ENCODE measurements at regions not wholly inside any gene's neighbourhood (a gene's known extent, or its start where the extent isn't known, plus 50 kb on each side); places are given as distances from the start of the nearest gene placed in this dataset.

GRCh38 chr5:58185801-58186200, 274.1 kb downstream of the PLK2 start:
- no peak for DNase-seq
- no peaks in the 10 kb centered on the region for H3K9me3 ChIP-seq (ENCODE audit: control extremely low read depth in 1 of 5, control insufficient read depth in 4 of 5, insufficient read depth in 2 of 5, low read depth in 1 of 5, low read length in 4 of 5)
- ChIA-PET POLR2A (no interaction called here), CTCF (no interaction called here)
- 100% methylated on average over 1 of the region's 3 CpGs for WGBS (ENCODE audit: insufficient coverage)
- H3K27ac ChIP-seq (ENCODE audit: insufficient read depth in 1 of 2, low read depth in 1 of 2, low read length in 2 of 2, poor library complexity in 1 of 2, severe bottlenecking in 2 of 2): no peak overlapping the region
- peaks cover 0 to 2% (median 0%) of the 10 kb centered on the region in 4 experiments for H3K4me1 ChIP-seq (ENCODE audit: control extremely low read depth in 1 of 4, control insufficient read depth in 4 of 4, insufficient read depth in 4 of 4, low read length in 3 of 4)
- no peaks in the 10 kb centered on the region for H3K36me3 ChIP-seq (ENCODE audit: control insufficient read depth in 4 of 4, insufficient read depth in 4 of 4, low read length in 3 of 4)
- H3K27me3 ChIP-seq (replicated peaks in 2 of 5; ENCODE audit: control insufficient read depth in 4 of 5, insufficient read depth in 5 of 5, low read length in 4 of 5): no peaks in the 10 kb centered on the region
- no peak overlapping the region for H3K4me3 ChIP-seq (ENCODE audit: control insufficient read depth in 1 of 7, extremely low read depth in 1 of 7, insufficient read depth in 4 of 7, low read depth in 2 of 7, low read length in 6 of 7)

DNA sequence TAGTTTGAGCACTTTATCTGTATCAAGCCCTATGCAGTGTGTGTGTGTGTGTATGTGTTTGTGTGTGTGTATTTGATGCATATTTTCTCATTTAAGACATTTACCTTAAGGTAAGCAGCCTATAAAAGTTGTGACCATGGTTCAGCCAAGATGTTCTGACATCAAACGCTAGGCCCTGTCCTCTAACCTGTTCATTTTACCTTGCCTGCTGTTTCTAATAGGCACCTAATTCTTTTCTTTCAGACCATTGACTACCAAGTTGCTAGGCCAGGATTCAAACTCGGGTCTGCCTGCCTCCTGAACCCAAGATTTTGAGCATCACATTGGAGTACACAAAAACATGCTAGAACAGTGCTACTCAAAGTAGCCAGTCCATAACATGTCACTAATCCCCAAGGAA, 274.5 kb downstream of the PLK2 start:
- CTCF ChIA-PET: no interaction called here
- H3K27ac ChIP-seq (ENCODE audit: insufficient read depth in 1 of 2, low read depth in 1 of 2, low read length in 2 of 2, poor library complexity in 1 of 2, severe bottlenecking in 2 of 2): no peak overlapping the region
- POLR2A ChIA-PET: no interaction called here
- 100% methylated on average over 2 of the region's 2 CpGs for WGBS (ENCODE audit: insufficient coverage)
- no peaks in the 10 kb centered on the region for H3K27me3 ChIP-seq (replicated peaks in 2 of 5; ENCODE audit: control insufficient read depth in 4 of 5, insufficient read depth in 5 of 5, low read length in 4 of 5)
- DNase-seq: no peak
- H3K36me3 ChIP-seq (ENCODE audit: control insufficient read depth in 4 of 4, insufficient read depth in 4 of 4, low read length in 3 of 4): no peaks in the 10 kb centered on the region
- H3K4me3 ChIP-seq (ENCODE audit: control insufficient read depth in 1 of 7, extremely low read depth in 1 of 7, insufficient read depth in 4 of 7, low read depth in 2 of 7, low read length in 6 of 7): no peak overlapping the region
- H3K9me3 ChIP-seq (ENCODE audit: control extremely low read depth in 1 of 5, control insufficient read depth in 4 of 5, insufficient read depth in 2 of 5, low read depth in 1 of 5, low read length in 4 of 5): no peaks in the 10 kb centered on the region
- H3K4me1 ChIP-seq (ENCODE audit: control extremely low read depth in 1 of 4, control insufficient read depth in 4 of 4, insufficient read depth in 4 of 4, low read length in 3 of 4): peaks cover 0 to 2% (median 0%) of the 10 kb centered on the region in 4 experiments

DNA sequence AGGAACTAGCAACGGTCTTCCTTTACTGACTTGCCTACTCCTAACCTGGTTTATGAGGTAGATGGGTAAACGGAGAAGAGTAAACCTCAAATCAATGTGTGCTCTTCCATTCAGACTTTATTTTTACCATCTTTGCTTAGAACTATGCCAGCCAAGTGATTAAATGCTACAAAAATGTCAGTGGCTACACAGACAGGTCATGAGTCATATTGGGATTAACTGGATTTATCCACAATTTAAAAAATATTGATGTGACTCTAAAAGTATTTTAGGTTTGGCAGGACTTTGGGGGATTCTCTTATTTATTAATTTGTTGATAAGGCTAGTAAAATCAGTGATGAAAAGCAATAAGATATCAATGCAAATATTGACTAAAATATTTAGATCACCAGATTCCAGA, 275.0 kb downstream of the PLK2 start:
- DNase-seq: no peak
- peaks cover 0 to 2% (median 0%) of the 10 kb centered on the region in 4 experiments for H3K4me1 ChIP-seq (ENCODE audit: control extremely low read depth in 1 of 4, control insufficient read depth in 4 of 4, insufficient read depth in 4 of 4, low read length in 3 of 4)

DNA sequence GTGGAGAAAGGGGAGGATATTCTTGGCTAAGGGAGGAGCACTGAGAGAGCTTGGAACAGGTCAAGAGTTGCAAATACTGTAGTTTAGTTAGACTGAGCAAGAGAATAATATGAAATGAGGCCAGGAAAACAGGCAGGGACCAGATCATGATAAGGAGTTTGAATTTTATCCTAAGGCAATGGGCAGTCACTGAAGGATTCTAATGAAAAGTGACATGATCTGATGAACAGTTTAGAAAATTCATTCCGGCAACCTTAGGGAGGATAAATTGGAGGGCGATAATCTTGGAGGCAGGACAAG, 276.1 kb downstream of the PLK2 start:
- H3K4me1 ChIP-seq (ENCODE audit: control extremely low read depth in 1 of 4, control insufficient read depth in 4 of 4, insufficient read depth in 4 of 4, low read length in 3 of 4): peaks cover 0 to 2% (median 0%) of the 10 kb centered on the region in 4 experiments
- H3K9me3 ChIP-seq (ENCODE audit: control extremely low read depth in 1 of 5, control insufficient read depth in 4 of 5, insufficient read depth in 2 of 5, low read depth in 1 of 5, low read length in 4 of 5): no peaks in the 10 kb centered on the region
- no peaks in the 10 kb centered on the region for H3K27me3 ChIP-seq (replicated peaks in 2 of 5; ENCODE audit: control insufficient read depth in 4 of 5, insufficient read depth in 5 of 5, low read length in 4 of 5)
- POLR2A ChIA-PET: interaction anchor here (1.4 kb wide), 1 partner anchor 10 kb away, joined by 3 read pairs; no protein-coding TSS in a partner anchor
- no peak overlapping the region for H3K4me3 ChIP-seq (ENCODE audit: control insufficient read depth in 1 of 7, extremely low read depth in 1 of 7, insufficient read depth in 4 of 7, low read depth in 2 of 7, low read length in 6 of 7)
- CTCF ChIA-PET: interaction anchor here (0.6 kb wide), 1 partner anchor 12 kb away, joined by 3 read pairs; no protein-coding TSS in a partner anchor
- no peak overlapping the region for H3K27ac ChIP-seq (ENCODE audit: insufficient read depth in 1 of 2, low read depth in 1 of 2, low read length in 2 of 2, poor library complexity in 1 of 2, severe bottlenecking in 2 of 2)
- no peak for DNase-seq
- H3K36me3 ChIP-seq (ENCODE audit: control insufficient read depth in 4 of 4, insufficient read depth in 4 of 4, low read length in 3 of 4): no peaks in the 10 kb centered on the region
- WGBS (ENCODE audit: insufficient coverage): 100% methylated on average over 2 of the region's 2 CpGs

More for the DNA sequence above, 275.0 kb downstream of the PLK2 start:
- H3K4me3 ChIP-seq (ENCODE audit: control insufficient read depth in 1 of 7, extremely low read depth in 1 of 7, insufficient read depth in 4 of 7, low read depth in 2 of 7, low read length in 6 of 7): no peak overlapping the region
- whole genome bisulfite sequencing (ENCODE audit: insufficient coverage): no CpG with 5 or more reads among the region's 2 CpGs
- CTCF ChIA-PET: no interaction called here
- POLR2A ChIA-PET: no interaction called here
- no peak overlapping the region for H3K27ac ChIP-seq (ENCODE audit: insufficient read depth in 1 of 2, low read depth in 1 of 2, low read length in 2 of 2, poor library complexity in 1 of 2, severe bottlenecking in 2 of 2)
- H3K36me3 ChIP-seq (ENCODE audit: control insufficient read depth in 4 of 4, insufficient read depth in 4 of 4, low read length in 3 of 4): no peaks in the 10 kb centered on the region
- no peaks in the 10 kb centered on the region for H3K9me3 ChIP-seq (ENCODE audit: control extremely low read depth in 1 of 5, control insufficient read depth in 4 of 5, insufficient read depth in 2 of 5, low read depth in 1 of 5, low read length in 4 of 5)
- H3K27me3 ChIP-seq (replicated peaks in 2 of 5; ENCODE audit: control insufficient read depth in 4 of 5, insufficient read depth in 5 of 5, low read length in 4 of 5): no peaks in the 10 kb centered on the region

DNA sequence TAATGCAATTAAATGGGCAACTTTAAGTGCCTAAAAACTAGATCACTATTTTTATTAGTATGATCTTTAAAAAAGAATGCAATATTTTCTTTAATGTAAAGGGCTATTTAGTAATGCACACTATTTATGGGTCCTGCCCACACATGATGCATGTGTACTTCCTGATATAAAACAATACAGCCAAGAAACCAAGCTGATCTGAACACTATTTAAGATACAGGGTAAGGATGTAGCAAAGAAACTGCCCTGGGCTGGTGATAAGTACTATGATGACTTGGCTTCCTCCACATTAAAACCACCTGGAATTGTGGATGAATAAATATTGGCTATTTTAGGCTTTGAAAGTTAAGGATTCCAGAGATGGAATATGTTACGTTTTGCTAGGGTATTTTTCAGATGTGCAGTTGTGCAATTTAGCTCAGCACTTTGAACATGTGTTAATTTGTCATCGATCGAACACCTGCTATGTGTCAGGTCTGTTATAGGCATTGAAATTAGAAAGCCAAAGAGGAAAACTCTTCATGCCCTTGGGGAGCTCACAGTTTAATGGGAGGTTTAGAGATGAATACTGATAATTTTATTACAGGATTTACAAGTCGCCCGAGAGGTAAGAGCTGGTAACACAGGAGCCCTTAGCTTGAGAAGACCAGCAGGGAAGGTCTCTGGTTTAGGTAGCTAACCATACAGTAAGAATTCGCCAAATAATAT, 276.7 kb downstream of the PLK2 start:
- Histone ChIP-seq H3K27ac (ENCODE audit: insufficient read depth in 1 of 2, low read depth in 1 of 2, low read length in 2 of 2, poor library complexity in 1 of 2, severe bottlenecking in 2 of 2) (no peak overlapping the region), H3K36me3 (ENCODE audit: control insufficient read depth in 4 of 4, insufficient read depth in 4 of 4, low read length in 3 of 4) (no peaks in the 10 kb centered on the region), H3K27me3 (replicated peaks in 2 of 5; ENCODE audit: control insufficient read depth in 4 of 5, insufficient read depth in 5 of 5, low read length in 4 of 5) (no peaks in the 10 kb centered on the region), H3K4me1 (ENCODE audit: control extremely low read depth in 1 of 4, control insufficient read depth in 4 of 4, insufficient read depth in 4 of 4, low read length in 3 of 4) (peaks cover 0 to 2% (median 0%) of the 10 kb centered on the region in 4 experiments), H3K9me3 (ENCODE audit: control extremely low read depth in 1 of 5, control insufficient read depth in 4 of 5, insufficient read depth in 2 of 5, low read depth in 1 of 5, low read length in 4 of 5) (no peaks in the 10 kb centered on the region), H3K4me3 (ENCODE audit: control insufficient read depth in 1 of 7, extremely low read depth in 1 of 7, insufficient read depth in 4 of 7, low read depth in 2 of 7, low read length in 6 of 7) (no peak overlapping the region)
- DNase-seq: no peak
- POLR2A ChIA-PET: interaction anchor here (0.6 to 1.4 kb wide), 2 partner anchors 10 to 936 kb away, joined by 3 read pairs; no protein-coding TSS in a partner anchor
- 93% methylated on average over 5 of the region's 6 CpGs for WGBS (ENCODE audit: insufficient coverage)
- CTCF ChIA-PET: interaction anchor here (0.6 kb wide), 1 partner anchor 12 kb away, joined by 3 read pairs; no protein-coding TSS in a partner anchor

- H3K4me3 ChIP-seq (ENCODE audit: control insufficient read depth in 1 of 7, extremely low read depth in 1 of 7, insufficient read depth in 4 of 7, low read depth in 2 of 7, low read length in 6 of 7): no peak overlapping the region
- ChIA-PET CTCF (no interaction called here), POLR2A (no interaction called here)
- WGBS (ENCODE audit: insufficient coverage): 92% methylated on average over 2 of the region's 3 CpGs
- no peaks in the 10 kb centered on the region for H3K36me3 ChIP-seq (ENCODE audit: control insufficient read depth in 4 of 4, insufficient read depth in 4 of 4, low read length in 3 of 4)
- H3K27ac ChIP-seq (ENCODE audit: insufficient read depth in 1 of 2, low read depth in 1 of 2, low read length in 2 of 2, poor library complexity in 1 of 2, severe bottlenecking in 2 of 2): no peak overlapping the region
- H3K27me3 ChIP-seq (replicated peaks in 2 of 5; ENCODE audit: control insufficient read depth in 4 of 5, insufficient read depth in 5 of 5, low read length in 4 of 5): no peaks in the 10 kb centered on the region
- DNase-seq: no peak
- H3K4me1 ChIP-seq (ENCODE audit: control extremely low read depth in 1 of 4, control insufficient read depth in 4 of 4, insufficient read depth in 4 of 4, low read length in 3 of 4): peaks cover 0 to 2% (median 0%) of the 10 kb centered on the region in 4 experiments
- H3K9me3 ChIP-seq (ENCODE audit: control extremely low read depth in 1 of 5, control insufficient read depth in 4 of 5, insufficient read depth in 2 of 5, low read depth in 1 of 5, low read length in 4 of 5): no peaks in the 10 kb centered on the region
These were observed 277.5 kb downstream of the PLK2 start for GRCh38 chr5:58182287-58182841.

- no peaks in the 10 kb centered on the region for H3K36me3 ChIP-seq (ENCODE audit: control insufficient read depth in 4 of 4, insufficient read depth in 4 of 4, low read length in 3 of 4)
- peaks cover 0 to 2% (median 0%) of the 10 kb centered on the region in 4 experiments for H3K4me1 ChIP-seq (ENCODE audit: control extremely low read depth in 1 of 4, control insufficient read depth in 4 of 4, insufficient read depth in 4 of 4, low read length in 3 of 4)
- POLR2A ChIA-PET: no interaction called here
- DNase-seq: no peak
- no peaks in the 10 kb centered on the region for H3K27me3 ChIP-seq (replicated peaks in 2 of 5; ENCODE audit: control insufficient read depth in 4 of 5, insufficient read depth in 5 of 5, low read length in 4 of 5)
- CTCF ChIA-PET: no interaction called here
- H3K9me3 ChIP-seq (ENCODE audit: control extremely low read depth in 1 of 5, control insufficient read depth in 4 of 5, insufficient read depth in 2 of 5, low read depth in 1 of 5, low read length in 4 of 5): no peaks in the 10 kb centered on the region
- H3K27ac ChIP-seq (ENCODE audit: insufficient read depth in 1 of 2, low read depth in 1 of 2, low read length in 2 of 2, poor library complexity in 1 of 2, severe bottlenecking in 2 of 2): no peak overlapping the region
- whole genome bisulfite sequencing (ENCODE audit: insufficient coverage): 55% methylated on average over 4 of the region's 6 CpGs
- no peak overlapping the region for H3K4me3 ChIP-seq (ENCODE audit: control insufficient read depth in 1 of 7, extremely low read depth in 1 of 7, insufficient read depth in 4 of 7, low read depth in 2 of 7, low read length in 6 of 7)
These were observed 278.2 kb downstream of the PLK2 start for GRCh38 chr5:58181578-58182286.

Measured in common myeloid progenitor, CD34-positive (primary cell).